TTC549 (cell line): ENCODE measurements at regions not wholly inside any gene's neighbourhood (a gene's known extent, or its start where the extent isn't known, plus 50 kb on each side); places are given as distances from the start of the nearest gene placed in this dataset.

Experiments
- FAIRE-seq: peaks from 2 replicates; lab custom pipeline; 2012; peaks lifted over from hg19 to GRCh38; lab: Jason Lieb, UNC

DNA sequence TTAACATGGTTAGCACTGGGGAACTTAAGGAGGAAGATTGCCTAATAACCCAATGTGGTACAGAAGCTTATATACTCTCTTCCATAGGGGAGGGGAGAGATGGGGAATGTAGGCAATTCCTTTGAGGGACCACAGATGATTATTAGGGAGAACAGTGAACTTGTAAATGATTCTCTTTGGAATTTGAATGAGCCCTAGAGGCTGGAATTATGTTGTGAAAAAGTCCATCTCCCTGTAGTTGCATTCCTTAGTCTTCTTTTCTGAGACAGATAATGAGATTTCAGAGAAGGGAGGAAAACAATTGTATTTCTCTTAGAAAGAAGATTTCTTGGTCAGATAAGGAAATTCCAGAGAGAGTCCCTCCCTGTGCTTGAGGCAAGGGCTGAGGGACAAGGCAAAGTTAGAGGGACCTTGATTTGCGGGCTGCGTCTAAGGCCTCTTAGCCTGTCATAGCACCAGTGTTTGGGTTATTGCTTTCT is 89.0 kb upstream of the HMCN1 start:
- peak; percentile 53 for FAIRE-seq

DNA sequence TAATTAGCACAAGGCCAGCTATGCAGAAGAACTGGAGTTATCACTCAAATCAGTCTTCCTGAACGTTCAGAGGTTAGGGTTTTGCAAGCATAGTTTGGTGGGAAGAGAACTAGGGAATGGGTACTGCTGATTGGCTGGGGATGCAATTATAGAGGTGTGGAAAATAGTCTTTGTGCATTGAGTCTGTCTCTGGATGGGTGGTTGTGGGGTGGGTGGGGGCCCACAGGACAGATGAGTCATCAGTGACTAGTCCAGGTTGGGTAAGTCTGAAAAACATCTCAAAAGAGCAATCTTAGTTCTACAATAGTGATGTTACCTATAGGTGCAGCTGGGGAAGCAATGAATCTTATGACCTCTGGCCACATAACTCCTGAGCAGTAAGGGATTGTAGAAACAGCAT is 89.7 kb upstream of the HMCN1 start:
- no peak for FAIRE-seq

DNA sequence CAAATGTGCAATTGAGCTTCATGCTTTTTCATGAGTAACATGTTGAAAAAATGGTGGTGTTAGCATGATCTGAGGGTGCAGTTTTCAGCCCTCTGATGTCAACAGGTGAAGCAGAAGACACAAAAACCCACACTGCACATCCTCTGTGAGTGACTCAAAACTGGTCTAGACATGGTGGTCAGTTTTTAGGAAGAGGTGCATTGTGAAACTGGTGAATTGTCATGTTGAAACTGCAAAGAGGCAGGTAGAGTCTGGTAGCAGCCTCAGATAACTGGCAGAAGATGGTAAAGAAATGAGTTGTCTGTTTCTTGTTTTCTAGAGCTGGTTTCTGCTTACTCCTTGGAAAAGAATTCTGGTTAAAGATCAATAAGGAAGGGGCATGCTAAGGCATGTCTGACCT is 97.3 kb upstream of the HMCN1 start:
- no peak for FAIRE-seq

DNA sequence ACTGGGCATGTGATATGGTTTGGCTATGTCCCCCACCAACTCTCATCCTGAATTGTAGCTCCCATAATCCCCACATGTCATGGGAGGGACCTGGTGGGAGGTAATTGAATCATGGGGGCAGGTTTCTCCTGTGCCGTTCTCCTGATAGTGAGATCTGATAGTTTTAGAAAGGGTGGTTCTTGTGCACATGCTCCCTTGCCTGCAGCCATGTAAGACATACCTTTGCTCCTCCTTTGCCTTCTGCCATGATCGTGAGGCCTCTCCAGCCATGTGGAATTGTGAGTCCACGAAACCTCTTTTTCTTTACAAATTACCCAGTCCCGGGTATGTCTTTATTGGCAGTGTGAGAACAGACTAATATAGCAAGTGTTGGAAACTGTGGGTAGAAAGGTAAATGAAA is 99.5 kb upstream of the HMCN1 start:
- FAIRE-seq: no peak

DNA sequence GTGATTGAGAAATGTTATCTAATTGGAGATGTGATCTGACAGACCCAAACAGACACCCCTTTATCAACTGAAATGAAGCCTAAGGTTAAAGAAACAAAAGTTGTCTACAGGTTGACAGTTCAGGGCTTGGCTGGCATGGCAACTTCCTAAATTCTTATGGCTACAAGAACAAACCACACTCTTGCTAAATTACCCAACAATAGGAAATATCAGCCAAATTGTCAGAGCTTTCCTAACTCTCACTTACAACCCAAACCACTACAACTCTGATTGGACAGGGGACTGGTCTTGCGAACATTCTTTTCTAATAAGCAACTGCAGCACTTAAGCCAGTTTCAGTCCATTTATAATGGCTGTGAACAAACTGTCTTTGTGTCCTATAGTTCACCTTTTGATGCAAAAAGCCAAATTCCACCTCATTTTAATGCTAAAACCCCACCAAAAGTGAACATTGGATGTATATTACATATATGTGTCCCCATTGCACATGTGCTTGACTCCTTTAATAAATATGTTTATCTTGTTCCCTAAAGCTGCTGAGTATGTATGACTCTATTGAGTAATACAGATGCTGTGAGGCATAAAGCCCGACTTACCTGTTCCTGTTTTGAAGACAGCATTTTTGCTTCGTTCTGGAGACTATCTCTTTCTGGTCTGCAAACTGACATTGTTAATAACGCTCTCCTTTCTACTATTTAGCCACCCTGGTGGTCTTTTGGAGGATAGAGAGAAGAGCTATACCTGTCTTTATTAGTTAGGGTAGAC is 101.3 kb upstream of the HMCN1 start:
- FAIRE-seq: no peak

DNA sequence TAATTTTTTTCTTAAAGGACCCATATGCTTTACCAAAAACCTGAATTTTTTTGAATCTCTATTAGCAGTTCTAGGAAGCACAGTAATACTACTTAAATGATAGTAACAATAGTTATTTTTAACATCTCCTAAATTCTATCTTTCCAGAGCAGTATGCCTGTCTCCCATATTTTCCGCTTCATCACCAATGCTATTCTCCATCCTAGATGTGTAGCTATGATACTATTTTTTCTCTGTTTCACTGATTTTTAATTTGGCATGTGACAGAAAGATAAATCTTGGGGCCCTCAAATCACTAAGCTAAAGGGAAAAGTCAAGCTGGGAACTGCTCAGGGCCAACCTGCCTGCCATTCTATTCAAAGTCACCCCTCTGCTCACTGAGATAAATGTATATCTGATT is 102.3 kb upstream of the HMCN1 start:
- FAIRE-seq: peak; percentile 11

DNA sequence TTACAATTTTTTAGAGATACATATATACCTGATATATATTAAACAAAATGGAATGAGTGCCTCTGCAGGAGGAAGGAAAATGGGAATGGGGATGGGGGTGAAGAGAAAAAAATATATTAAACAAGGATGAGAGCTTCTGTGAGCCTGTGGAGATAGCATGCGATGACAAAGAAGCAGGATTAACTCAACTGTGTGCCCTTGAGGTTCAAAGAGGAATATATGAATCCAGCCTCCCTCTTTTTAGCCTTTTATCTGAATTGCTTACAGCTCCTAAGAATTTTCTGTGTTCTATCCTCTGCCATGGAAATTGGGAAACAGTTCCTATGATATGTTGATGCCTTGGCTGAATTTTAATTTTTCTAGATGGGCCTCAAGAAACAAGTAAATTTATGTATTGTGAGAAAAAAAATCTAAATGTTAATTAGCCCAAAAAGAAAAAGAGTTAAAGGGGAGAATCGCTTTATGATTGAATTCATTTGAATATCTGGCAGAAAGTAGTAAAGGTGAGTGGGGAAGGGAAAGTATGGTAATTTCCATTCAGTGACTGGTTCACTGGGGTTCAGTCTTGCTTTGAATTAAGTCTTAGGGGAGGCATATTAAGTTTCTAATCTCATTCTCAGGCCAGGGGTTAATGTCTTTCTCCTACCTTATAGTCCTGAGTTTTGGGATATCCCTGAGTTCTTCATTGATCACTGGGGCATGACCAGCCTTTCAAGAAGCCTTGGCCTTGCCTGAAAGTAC is 106.3 kb upstream of the HMCN1 start:
- FAIRE-seq: peak; percentile 7

DNA sequence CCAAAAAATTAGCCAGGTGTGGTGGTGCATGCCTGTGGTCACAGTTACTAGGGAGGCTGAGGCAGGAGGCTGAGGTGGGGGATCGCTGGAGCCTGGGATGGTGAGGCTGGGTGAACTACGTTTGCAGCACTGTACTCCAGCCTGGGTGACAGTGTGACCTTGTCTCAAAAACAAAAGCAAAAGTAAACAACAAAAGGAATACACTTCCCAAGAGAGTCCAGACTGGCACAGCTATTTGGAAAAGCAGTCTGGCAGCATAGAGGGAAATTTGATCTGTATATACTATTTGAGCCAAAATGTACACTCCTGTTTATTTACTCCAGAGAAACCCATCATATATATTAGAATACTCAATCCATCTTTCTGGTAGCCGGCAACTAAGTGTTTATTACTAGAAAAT is 107.0 kb upstream of the HMCN1 start:
- FAIRE-seq: no peak

DNA sequence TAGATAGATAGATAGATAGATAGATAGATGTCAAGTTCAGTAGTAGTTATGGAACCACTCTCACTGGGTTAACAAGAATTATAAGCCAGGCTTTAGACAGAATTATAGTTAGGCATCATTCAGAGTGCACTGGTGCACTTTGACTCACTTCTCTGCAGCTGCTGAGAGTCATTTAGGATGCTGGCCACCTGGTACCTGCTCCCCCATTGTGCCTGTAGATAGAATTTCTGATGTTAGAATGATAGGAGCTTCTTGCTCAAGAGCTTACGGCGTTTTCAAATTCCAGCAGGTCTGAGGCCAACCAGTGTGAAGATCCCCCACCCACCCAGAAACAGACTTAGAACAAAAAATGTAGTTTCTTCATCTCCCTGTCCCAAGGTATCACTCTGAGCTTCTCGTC is 107.8 kb upstream of the HMCN1 start:
- no peak for FAIRE-seq

DNA sequence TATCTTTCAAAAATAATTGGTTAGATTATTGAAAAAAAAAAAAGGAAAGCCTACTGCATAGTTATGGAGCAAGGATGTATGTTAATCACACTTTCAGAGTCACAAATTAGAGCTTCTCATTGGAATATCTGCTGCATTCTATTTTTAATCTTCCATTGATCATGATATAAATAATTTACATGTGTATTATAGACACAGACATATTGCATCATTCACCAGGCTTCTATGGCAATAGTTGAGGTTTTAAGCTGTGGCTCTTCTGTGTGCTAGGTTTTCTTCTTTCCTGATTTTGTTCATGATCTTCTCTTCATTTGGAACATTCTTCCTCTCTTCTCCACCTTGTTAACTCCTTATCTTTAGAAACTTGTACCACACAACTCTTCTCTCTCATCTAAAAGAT is 123.2 kb upstream of the HMCN1 start:
- no peak for FAIRE-seq

DNA sequence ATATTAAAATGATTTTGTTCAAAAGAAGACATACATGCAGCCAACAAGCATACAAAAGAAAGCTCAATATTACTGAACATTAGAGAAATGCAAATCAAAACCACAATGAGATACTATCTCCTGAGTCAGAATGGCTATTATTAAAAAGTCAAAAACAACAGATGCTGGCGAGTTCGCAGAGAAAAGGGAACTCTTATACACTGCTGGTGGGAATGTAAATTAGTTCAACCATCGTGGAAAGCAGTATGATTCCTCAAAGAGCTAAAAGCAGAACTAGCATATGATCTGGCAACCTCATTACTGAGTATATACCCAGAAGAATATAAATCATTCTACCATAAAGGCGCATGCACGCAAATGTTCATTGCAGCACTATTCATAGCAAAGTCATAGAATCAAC is 126.0 kb upstream of the HMCN1 start:
- FAIRE-seq: no peak

DNA sequence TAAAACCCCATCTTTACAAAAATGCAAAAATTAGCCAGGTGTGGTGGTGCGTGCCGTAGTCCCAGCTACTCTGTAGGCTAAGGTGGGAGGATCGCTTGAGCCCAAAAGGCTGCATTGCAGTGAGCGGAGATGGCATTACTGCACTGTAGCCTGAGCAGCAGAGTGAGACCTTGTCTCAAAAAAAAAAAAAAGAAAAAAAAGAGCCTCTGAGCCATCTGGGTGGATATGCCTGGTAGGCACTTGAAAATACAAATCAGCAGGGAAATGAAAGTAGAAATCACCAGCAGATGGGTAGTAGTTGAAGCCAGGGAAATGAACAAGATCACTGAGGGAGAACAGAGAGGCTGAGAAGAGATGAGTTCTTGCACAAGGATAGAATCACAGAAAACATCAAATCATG is 131.0 kb upstream of the HMCN1 start:
- FAIRE-seq: no peak

DNA sequence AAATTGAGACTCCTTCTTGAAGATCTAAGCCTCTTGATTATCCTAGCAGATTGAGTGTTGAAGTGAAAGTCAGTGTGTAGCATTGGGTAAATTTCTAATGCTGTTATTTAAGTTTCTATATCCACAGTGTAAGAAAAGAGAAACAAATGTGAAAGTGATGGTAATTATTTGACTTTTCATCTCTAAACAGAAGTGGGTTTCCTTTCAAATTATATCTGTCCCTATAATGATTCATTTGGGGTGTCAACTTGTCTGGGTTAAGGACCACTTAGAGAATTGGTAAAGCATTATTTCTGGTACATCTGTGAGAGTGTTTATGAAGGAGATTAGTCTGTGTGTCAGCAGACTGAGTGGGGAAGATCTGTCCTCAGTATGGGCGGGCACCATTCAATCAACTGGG is 133.0 kb upstream of the HMCN1 start:
- FAIRE-seq: peak; percentile 9

DNA sequence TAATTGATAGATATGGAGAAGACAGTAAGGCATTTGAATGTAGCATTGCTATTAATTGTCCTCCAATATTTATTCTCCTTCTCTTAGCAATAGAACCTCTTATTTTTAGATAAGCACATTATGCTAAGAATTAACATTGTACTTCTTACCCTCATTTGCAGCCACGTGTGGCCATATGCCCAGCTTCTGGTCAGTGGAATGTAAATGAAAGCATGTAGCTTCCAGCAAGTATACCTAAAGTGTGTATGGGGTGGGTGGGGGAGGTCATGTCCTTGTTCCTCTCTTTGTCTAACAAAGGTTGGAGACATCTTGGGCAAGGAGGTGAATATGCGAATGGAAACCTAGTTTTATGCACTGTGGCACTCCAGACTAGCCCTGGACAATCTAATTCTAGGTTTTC is 133.6 kb upstream of the HMCN1 start:
- no peak for FAIRE-seq

DNA sequence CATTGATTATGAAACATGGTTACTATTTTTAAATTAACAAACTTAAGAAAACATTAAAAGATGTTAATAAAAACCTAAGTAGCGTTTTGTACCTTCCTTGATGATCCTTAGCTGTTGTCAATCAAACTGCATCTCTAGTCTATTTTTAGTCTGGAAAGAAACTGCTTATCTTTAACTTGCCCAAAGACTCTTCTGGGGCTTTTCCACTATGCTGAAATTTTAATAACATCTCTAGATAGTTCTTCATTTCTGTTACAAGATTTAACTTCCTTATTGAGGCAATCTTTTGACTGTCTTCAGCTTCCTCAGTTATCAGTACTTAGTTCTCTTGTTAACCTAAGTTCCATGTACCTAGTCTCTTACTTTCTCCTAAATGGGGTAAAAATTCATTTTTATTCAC is 135.9 kb upstream of the HMCN1 start:
- FAIRE-seq: no peak

DNA sequence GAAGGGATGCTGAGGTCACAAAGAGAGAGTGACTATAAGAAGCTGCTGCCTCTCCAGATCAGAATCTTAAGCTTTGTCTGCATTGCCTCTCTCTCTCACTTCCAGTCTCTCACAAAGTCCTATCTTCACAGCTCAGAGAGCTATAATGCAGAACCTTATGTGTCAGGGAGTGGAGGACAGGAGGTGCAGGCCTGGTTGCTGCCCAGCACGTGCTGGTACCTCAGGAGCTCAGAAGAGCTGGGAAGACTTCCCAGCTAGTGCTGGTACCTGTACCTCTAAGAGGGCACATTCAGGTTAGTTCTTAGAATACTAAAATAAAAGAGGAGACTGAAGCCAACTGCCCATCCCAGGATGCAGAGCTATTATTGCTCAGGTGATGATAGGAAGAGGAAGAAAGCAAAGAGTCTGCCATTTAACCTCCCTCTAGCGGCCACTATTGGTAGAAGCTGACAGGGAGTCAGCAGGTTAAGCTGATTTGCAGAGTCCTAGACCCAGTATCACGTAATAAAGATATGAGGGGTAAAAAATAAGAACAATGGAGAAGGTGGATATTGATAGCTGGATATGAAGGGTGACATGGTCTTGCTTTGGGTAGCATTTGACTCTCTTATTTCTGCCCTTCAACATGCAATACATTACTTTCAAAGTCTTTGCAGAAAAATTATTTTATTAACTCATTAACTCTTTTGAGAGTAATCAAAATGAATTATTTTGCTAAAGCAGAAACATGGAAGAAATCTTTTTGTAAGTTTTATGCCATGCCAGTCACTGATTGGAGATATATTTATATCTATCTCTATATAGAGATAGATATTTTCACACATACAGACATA is 138.1 kb upstream of the HMCN1 start:
- FAIRE-seq: peak; percentile 38

DNA sequence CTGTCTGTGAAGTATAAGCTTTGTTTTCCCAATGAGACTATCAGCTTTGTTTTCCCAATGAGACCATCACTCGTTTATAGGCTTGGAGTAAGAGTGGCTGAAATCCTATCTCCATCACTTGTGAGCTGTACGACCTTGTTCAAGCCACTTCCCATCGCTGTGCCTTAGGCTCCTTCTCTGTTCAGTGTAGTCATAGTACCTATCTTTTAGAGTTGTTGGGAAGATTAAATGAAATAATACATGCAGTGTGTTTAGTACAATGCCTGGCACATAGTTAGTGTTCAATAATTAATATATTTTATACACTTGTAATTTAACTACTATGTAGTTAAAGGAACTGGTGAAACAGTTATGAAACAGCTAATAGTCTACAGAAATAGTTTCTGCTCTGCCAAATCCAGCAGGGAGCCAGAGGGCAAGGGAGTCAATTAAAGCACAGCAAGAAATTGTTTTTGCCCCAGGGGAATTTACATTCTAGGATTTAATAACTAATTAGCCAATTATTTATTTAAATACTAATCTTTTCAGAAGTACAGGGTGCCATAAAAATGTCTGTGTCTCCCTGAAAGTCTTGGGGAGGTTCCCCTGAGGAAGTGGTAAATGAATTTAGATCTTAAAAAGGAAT is 139.3 kb upstream of the HMCN1 start:
- FAIRE-seq: no peak

DNA sequence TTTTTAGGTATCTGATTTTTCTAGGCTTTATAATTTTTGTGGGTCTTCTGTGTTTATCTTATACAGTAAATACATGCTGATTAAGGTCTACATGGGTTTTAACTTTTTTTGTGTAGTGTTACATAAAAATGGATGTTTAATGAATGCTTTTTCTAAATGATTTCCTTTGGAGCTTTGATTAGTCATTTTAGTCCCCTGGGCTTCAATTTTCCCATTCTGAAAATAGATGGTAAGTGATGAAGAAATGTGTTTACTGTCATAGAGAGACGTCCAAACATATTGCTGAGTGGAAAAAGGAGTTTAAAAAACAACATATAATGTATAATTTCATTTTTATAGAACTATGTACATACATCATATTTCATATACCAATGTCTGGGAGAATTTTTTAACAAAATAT is 140.9 kb upstream of the HMCN1 start:
- no peak for FAIRE-seq

DNA sequence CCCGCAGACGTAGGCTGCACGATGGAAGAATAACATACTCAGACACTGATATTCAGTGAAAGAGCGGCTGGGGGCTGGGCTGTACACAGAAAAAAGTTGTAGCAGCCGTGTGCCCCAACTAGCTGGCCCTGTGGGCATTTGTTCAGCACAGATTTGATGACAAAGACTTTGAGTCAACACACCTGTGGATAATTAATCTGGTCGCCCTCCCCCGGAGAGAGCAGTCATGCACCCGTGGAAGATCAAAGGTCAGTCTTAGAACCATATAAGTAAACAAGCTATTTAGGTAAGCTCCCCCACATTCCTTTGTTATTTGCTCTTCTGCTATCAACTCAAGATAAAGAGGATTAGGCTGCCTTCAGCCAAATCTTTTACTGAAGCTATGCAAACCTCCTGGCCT is 148.4 kb upstream of the HMCN1 start:
- no peak for FAIRE-seq

DNA sequence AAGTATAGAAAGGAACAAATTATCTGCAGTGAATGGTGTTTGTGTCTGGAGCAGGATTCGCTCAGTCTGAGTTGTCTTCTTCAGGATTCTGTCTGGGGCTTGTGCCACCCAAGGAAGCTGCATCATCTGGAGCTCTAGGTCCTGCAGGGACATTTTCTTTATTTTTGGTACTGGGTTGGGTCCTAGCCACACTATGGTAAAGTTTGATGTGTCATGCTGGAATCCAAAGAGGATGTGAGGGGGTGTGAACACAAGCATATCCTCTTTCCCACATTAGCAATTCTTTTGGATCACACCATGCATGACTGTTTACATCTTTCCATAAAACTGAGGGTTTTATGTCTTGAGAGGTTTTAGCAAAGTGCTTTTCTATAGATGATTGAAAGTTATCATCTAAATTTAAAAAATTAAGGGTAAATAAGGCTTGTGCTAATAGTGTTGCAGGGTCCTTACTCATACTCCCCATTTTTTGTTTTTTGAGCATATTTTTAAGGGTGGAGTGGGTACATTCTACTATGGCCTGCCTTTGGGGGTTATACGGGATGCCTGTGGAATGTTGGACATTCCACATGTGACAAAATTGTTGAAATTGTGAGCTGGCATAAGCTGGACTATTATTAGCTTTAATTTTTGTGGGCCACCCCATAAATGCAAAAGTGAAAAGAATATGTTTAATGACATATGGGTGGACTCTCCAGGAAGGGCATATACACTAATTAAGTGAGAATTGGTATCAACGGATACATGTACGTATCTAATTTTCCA is 152.0 kb upstream of the HMCN1 start:
- no peak for FAIRE-seq

DNA sequence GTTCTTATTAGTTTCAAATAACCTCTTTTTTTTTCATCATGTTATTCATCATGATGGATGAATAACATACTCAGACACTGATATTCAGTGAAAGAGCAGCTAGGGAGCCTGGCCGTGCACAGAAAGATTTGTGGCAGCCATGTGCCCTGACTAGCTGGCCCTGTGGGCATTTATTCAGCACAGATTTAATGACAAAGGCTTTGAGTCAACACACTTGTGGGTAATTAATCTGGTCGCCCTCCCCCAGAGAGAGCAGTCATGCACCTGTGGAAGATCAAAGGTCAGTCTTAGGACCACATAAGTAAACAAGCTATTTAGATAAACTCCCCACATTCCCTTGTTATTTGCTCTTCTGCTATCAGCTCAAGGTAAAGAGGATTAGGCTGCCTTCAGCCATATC is 153.2 kb upstream of the HMCN1 start:
- FAIRE-seq: no peak

DNA sequence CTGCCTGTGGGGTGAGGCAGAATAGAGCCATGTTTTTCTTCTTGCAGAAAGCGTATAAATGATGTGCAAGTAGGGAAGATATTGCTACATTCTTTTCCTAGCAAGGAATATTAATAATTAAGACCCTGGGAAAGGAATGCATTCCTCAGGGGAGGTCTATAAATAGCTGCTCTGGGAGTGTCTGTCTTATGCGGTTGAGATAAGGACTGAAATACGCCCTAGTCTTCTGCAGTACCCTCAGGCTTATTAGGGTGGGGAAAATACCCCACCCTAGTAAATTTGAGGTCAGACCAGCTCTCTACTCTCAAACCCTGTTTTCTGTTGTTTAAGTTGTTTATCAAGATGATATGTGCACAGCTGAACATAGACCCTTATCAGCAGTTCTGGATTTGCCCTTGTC is 155.9 kb upstream of the HMCN1 start:
- no peak for FAIRE-seq
